HepG2 (cell line): ENCODE measurements at regions not wholly inside any gene's neighbourhood (a gene's known extent, or its start where the extent isn't known, plus 50 kb on each side); places are given as distances from the start of the nearest gene placed in this dataset.

Experiments
- BORCS8-MEF2B ChIP-seq: sonication (generic); formaldehyde crosslinking; IDR thresholded peaks from 2 replicates; pipeline ENCODE4 v1.8.0; 2022; ENCODE audit warnings: mild to moderate bottlenecking, missing genetic modification reagents
- HOXA7 ChIP-seq: sonication (generic); formaldehyde crosslinking; IDR thresholded peaks from 2 replicates; pipeline ENCODE4 v1.8.1; 2022; ENCODE audit warnings: mild to moderate bottlenecking, missing genetic modification reagents, moderate library complexity
- MED1 ChIP-seq: sonication (generic); formaldehyde crosslinking; IDR thresholded peaks from 2 replicates; pipeline ENCODE4 v1.4.0; 2020; ENCODE audit warnings: missing genetic modification reagents
- NFIC ChIP-seq: IDR thresholded peaks from 2 replicates; pipeline ENCODE4 v1.6.1; 2012; ENCODE audit warnings: mild to moderate bottlenecking, low read length, inconsistent platforms
- SMAD1 ChIP-seq: sonication (generic); formaldehyde crosslinking; IDR thresholded peaks from 2 replicates; pipeline ENCODE4 v1.4.0; 2020; ENCODE audit warnings: missing genetic modification reagents, low read depth, mild to moderate bottlenecking, borderline replicate concordance
- TCF7 ChIP-seq: sonication (generic); IDR thresholded peaks from 2 replicates; pipeline ENCODE4 v1.6.1; 2016; ENCODE audit warnings: antibody characterized with exemption, low read depth
- ZFP37 ChIP-seq: sonication (generic); formaldehyde crosslinking; IDR thresholded peaks from 2 replicates; pipeline ENCODE4 v1.4.0; 2020; ENCODE audit warnings: missing genetic modification reagents, borderline replicate concordance
- ZFP82 ChIP-seq: sonication (generic); formaldehyde crosslinking; IDR thresholded peaks from 2 replicates; pipeline ENCODE4 v1.5.1; 2020; ENCODE audit warnings: mild to moderate bottlenecking, missing genetic modification reagents, borderline replicate concordance
- ZNF329 ChIP-seq: sonication (generic); formaldehyde crosslinking; IDR thresholded peaks from 2 replicates; pipeline ENCODE4 v1.9.0; 2021; ENCODE audit warnings: low read depth, mild to moderate bottlenecking, missing genetic modification reagents
- TF ChIP-seq, protein P1 (sequence below): sonication (generic); formaldehyde crosslinking; IDR thresholded peaks from 2 replicates; pipeline ENCODE4 v1.5.1; 2020; ENCODE audit warnings: missing genetic modification reagents, mild to moderate bottlenecking, borderline replicate concordance
- TF ChIP-seq, protein P2 (sequence below), 2 experiments: IDR thresholded peaks; 2 replicates each; pipeline ENCODE4 v1.6.1; 2011 to 2012; ENCODE audit warnings: low read length in 2 of 2, borderline replicate concordance in 1 of 2, low read depth in 1 of 2, mild to moderate bottlenecking in 1 of 2, moderate library complexity in 1 of 2
- TF ChIP-seq, protein P3 (sequence below): sonication (generic); formaldehyde crosslinking; IDR thresholded peaks from 2 replicates; pipeline ENCODE4 v1.4.0; 2020; ENCODE audit warnings: missing genetic modification reagents
- TF ChIP-seq, protein P4 (sequence below): sonication (generic); formaldehyde crosslinking; IDR thresholded peaks from one replicate; pipeline ENCODE4 v1.5.1; 2020; ENCODE audit warnings: mild to moderate bottlenecking, missing genetic modification reagents; ENCODE audit errors: not compliant biosample characterization

DNA sequence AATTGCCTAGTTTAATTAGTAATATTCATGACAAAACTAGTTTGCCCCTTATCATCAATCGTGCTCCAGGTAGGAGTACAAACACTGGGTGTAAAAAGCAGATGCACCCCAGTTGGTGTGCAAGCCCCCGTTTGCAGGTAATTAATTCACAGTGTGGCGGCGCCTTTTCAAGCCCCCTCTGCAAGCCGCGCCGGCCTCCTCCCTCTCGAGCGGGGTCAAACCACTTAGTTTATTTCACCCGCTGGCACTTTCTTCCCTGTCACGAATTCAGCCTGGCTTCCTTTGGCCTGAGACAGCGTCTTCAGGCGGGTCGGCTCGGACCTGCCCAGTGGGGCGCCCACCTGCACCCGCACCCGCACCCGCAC, 64.7 kb upstream of the MAPRE2 start (continued):
- TF ChIP-seq, protein P1, sequence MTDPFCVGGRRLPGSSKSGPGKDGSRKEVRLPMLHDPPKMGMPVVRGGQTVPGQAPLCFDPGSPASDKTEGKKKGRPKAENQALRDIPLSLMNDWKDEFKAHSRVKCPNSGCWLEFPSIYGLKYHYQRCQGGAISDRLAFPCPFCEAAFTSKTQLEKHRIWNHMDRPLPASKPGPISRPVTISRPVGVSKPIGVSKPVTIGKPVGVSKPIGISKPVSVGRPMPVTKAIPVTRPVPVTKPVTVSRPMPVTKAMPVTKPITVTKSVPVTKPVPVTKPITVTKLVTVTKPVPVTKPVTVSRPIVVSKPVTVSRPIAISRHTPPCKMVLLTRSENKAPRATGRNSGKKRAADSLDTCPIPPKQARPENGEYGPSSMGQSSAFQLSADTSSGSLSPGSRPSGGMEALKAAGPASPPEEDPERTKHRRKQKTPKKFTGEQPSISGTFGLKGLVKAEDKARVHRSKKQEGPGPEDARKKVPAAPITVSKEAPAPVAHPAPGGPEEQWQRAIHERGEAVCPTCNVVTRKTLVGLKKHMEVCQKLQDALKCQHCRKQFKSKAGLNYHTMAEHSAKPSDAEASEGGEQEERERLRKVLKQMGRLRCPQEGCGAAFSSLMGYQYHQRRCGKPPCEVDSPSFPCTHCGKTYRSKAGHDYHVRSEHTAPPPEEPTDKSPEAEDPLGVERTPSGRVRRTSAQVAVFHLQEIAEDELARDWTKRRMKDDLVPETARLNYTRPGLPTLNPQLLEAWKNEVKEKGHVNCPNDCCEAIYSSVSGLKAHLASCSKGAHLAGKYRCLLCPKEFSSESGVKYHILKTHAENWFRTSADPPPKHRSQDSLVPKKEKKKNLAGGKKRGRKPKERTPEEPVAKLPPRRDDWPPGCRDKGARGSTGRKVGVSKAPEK (CRISPR knock-in tag): peak; percentile 9; the same call in 1 of the 2 replicates
- TF ChIP-seq TCF7 (0 out of 2 replicates have a peak, but pooled peaks have one; percentile 7), ZNF329 (0 out of 2 replicates have a peak, but pooled peaks have one; percentile 1), HOXA7 (CRISPR knock-in tag) (no peak), NFIC (no peak), ZFP82 (peak; percentile 27; the same call in 1 of the 2 replicates), ZFP37 (CRISPR knock-in tag) (no peak), BORCS8-MEF2B (no peak), MED1 (CRISPR knock-in tag) (no peak; the same call in 1 of the 2 replicates), SMAD1 (CRISPR knock-in tag) (no peak)
- TF ChIP-seq, protein P2, sequence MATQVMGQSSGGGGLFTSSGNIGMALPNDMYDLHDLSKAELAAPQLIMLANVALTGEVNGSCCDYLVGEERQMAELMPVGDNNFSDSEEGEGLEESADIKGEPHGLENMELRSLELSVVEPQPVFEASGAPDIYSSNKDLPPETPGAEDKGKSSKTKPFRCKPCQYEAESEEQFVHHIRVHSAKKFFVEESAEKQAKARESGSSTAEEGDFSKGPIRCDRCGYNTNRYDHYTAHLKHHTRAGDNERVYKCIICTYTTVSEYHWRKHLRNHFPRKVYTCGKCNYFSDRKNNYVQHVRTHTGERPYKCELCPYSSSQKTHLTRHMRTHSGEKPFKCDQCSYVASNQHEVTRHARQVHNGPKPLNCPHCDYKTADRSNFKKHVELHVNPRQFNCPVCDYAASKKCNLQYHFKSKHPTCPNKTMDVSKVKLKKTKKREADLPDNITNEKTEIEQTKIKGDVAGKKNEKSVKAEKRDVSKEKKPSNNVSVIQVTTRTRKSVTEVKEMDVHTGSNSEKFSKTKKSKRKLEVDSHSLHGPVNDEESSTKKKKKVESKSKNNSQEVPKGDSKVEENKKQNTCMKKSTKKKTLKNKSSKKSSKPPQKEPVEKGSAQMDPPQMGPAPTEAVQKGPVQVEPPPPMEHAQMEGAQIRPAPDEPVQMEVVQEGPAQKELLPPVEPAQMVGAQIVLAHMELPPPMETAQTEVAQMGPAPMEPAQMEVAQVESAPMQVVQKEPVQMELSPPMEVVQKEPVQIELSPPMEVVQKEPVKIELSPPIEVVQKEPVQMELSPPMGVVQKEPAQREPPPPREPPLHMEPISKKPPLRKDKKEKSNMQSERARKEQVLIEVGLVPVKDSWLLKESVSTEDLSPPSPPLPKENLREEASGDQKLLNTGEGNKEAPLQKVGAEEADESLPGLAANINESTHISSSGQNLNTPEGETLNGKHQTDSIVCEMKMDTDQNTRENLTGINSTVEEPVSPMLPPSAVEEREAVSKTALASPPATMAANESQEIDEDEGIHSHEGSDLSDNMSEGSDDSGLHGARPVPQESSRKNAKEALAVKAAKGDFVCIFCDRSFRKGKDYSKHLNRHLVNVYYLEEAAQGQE (IDR thresholded peaks at IDR 0.05; ENCODE audit: borderline replicate concordance in 1 of 2, low read depth in 1 of 2, low read length in 2 of 2): no peak
- TF ChIP-seq, protein P3, sequence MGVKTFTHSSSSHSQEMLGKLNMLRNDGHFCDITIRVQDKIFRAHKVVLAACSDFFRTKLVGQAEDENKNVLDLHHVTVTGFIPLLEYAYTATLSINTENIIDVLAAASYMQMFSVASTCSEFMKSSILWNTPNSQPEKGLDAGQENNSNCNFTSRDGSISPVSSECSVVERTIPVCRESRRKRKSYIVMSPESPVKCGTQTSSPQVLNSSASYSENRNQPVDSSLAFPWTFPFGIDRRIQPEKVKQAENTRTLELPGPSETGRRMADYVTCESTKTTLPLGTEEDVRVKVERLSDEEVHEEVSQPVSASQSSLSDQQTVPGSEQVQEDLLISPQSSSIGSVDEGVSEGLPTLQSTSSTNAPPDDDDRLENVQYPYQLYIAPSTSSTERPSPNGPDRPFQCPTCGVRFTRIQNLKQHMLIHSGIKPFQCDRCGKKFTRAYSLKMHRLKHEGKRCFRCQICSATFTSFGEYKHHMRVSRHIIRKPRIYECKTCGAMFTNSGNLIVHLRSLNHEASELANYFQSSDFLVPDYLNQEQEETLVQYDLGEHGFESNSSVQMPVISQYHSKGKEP (CRISPR knock-in tag): no peak
- TF ChIP-seq, protein P4, sequence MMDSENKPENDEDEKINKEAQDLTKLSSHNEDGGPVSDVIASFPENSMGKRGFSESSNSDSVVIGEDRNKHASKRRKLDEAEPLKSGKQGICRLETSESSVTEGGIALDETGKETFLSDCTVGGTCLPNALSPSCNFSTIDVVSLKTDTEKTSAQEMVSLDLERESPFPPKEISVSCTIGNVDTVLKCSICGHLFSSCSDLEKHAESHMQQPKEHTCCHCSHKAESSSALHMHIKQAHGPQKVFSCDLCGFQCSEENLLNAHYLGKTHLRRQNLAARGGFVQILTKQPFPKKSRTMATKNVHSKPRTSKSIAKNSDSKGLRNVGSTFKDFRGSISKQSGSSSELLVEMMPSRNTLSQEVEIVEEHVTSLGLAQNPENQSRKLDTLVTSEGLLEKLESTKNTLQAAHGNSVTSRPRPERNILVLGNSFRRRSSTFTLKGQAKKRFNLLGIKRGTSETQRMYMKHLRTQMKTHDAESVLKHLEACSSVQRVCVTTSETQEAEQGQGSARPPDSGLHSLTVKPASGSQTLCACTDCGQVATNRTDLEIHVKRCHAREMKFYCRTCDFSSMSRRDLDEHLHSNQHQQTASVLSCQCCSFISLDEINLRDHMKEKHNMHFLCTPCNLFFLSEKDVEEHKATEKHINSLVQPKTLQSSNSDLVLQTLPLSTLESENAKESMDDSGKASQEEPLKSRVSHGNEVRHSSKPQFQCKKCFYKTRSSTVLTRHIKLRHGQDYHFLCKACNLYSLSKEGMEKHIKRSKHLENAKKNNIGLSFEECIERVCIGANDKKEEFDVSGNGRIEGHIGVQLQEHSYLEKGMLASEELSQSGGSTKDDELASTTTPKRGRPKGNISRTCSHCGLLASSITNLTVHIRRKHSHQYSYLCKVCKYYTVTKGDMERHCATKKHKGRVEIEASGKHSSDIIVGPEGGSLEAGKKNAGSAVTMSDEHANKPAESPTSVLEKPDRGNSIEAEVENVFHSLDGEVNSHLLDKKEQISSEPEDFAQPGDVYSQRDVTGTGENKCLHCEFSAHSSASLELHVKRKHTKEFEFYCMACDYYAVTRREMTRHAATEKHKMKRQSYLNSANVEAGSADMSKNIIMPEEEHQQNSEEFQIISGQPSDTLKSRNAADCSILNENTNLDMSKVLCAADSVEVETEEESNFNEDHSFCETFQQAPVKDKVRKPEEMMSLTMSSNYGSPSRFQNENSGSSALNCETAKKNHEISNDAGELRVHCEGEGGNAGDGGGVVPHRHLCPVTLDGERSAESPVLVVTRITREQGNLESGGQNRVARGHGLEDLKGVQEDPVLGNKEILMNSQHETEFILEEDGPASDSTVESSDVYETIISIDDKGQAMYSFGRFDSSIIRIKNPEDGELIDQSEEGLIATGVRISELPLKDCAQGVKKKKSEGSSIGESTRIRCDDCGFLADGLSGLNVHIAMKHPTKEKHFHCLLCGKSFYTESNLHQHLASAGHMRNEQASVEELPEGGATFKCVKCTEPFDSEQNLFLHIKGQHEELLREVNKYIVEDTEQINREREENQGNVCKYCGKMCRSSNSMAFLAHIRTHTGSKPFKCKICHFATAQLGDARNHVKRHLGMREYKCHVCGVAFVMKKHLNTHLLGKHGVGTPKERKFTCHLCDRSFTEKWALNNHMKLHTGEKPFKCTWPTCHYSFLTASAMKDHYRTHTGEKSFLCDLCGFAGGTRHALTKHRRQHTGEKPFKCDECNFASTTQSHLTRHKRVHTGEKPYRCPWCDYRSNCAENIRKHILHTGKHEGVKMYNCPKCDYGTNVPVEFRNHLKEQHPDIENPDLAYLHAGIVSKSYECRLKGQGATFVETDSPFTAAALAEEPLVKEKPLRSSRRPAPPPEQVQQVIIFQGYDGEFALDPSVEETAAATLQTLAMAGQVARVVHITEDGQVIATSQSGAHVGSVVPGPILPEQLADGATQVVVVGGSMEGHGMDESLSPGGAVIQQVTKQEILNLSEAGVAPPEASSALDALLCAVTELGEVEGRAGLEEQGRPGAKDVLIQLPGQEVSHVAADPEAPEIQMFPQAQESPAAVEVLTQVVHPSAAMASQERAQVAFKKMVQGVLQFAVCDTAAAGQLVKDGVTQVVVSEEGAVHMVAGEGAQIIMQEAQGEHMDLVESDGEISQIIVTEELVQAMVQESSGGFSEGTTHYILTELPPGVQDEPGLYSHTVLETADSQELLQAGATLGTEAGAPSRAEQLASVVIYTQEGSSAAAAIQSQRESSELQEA (CRISPR knock-in tag): no peak
